CD14-positive monocyte (primary cell): ENCODE measurements at regions not wholly inside any gene's neighbourhood (a gene's known extent, or its start where the extent isn't known, plus 50 kb on each side); places are given as distances from the start of the nearest gene placed in this dataset.

ENCODE experiments used
- DNase-seq, 3 donors: peaks; one replicate each; pipeline ENCODE4 v3.0.0-alpha.2; 2011 to 2022
- H2AFZ ChIP-seq: 2 replicates; pipeline ENCODE4 v1.6.0; 2012; ENCODE audit warnings: mild to moderate bottlenecking, low read depth, low read length, inconsistent platforms; ENCODE audit not compliant: insufficient read depth, poor library complexity, severe bottlenecking
- H3K27ac ChIP-seq, 2 donors: 1 replicate in 1 of 2; 2 replicates in 1 of 2; pipeline ENCODE4 v1.5.1; 2012 to 2013; ENCODE audit warnings: low read length in 2 of 2, control low read depth in 1 of 2, inconsistent platforms in 1 of 2, low read depth in 1 of 2, mild to moderate bottlenecking in 1 of 2
- H3K27me3 ChIP-seq, 2 donors: one replicate each; pipeline versions ENCODE4 v1.6.0 to v1.6.1; 2011 to 2013; ENCODE audit warnings: low read length in 2 of 2; ENCODE audit not compliant: control insufficient read depth in 2 of 2, insufficient read depth in 2 of 2
- H3K36me3 ChIP-seq, 2 donors: replicated peaks in 1 of 2; 1 replicate in 1 of 2; 2 replicates in 1 of 2; pipeline versions ENCODE4 v1.5.1 to v1.6.1; 2012 to 2013; ENCODE audit warnings: low read length in 2 of 2, control low read depth in 1 of 2, inconsistent platforms in 1 of 2, mild to moderate bottlenecking in 1 of 2; ENCODE audit not compliant: insufficient read depth in 2 of 2, control insufficient read depth in 1 of 2
- H3K4me1 ChIP-seq, 2 donors: 1 replicate in 1 of 2; 2 replicates in 1 of 2; pipeline versions ENCODE4 v1.5.1 to v1.6.1; 2012 to 2013; ENCODE audit warnings: low read length in 2 of 2, control low read depth in 1 of 2, inconsistent platforms in 1 of 2, mild to moderate bottlenecking in 1 of 2, moderate library complexity in 1 of 2; ENCODE audit not compliant: insufficient read depth in 2 of 2, control insufficient read depth in 1 of 2
- H3K4me2 ChIP-seq: replicated peaks from 2 replicates; pipeline ENCODE3; 2012; ENCODE audit warnings: low read length, moderate library complexity, mild to moderate bottlenecking; ENCODE audit not compliant: poor library complexity, severe bottlenecking; ENCODE audit errors: extremely low read depth
- H3K4me3 ChIP-seq, 3 experiments: fragments of 200-600 bp in 1 of 3; sonication (generic) in 1 of 3; replicated peaks in 1 of 3; 1 replicate in 2 of 3; 2 replicates in 1 of 3; pipeline ENCODE4 v1.5.1; 2011 to 2013; ENCODE audit warnings: low read length in 3 of 3, mild to moderate bottlenecking in 3 of 3, control low read depth in 2 of 3, low read depth in 2 of 3, inconsistent platforms in 1 of 3, moderate library complexity in 1 of 3
- H3K79me2 ChIP-seq: 2 replicates; pipeline ENCODE4 v1.6.0; 2012; ENCODE audit warnings: mild to moderate bottlenecking, control low read depth, inconsistent platforms, low read length, moderate library complexity; ENCODE audit not compliant: insufficient read depth
- H3K9ac ChIP-seq: 2 replicates; pipeline ENCODE4 v1.6.0; 2017; ENCODE audit warnings: low read length, mild to moderate bottlenecking; ENCODE audit not compliant: insufficient read depth, poor library complexity, severe bottlenecking
- H3K9me3 ChIP-seq, 2 donors: replicated peaks in 1 of 2; 1 replicate in 1 of 2; 2 replicates in 1 of 2; pipeline versions ENCODE4 v1.5.1 to v1.6.1; 2012 to 2013; ENCODE audit warnings: low read length in 2 of 2, control low read depth in 1 of 2; ENCODE audit not compliant: control insufficient read depth in 1 of 2, insufficient read depth in 1 of 2
- H4K20me1 ChIP-seq: 2 replicates; pipeline ENCODE4 v1.6.0; 2012; ENCODE audit warnings: mild to moderate bottlenecking, low read length, control low read depth, moderate library complexity; ENCODE audit not compliant: insufficient read depth
- H3K27ac Mint-ChIP-seq, 7 donors: one replicate each; pipeline ENCODE4 v1.8.0; 2020; ENCODE audit warnings: mild to moderate bottlenecking in 7 of 7, mixed read lengths in 7 of 7, moderate library complexity in 6 of 7, inconsistent platforms in 2 of 7
- H3K27me3 Mint-ChIP-seq, 3 donors: one replicate each; pipeline ENCODE4 v1.8.0; 2021 to 2022; ENCODE audit warnings: low read depth in 3 of 3, mild to moderate bottlenecking in 3 of 3, mixed read lengths in 3 of 3, moderate library complexity in 3 of 3, inconsistent platforms in 1 of 3
- H3K36me3 Mint-ChIP-seq, 2 donors: one replicate each; pipeline ENCODE4 v1.8.0; 2020; ENCODE audit warnings: mixed read lengths in 2 of 2, inconsistent platforms in 1 of 2, mild to moderate bottlenecking in 1 of 2
- H3K4me1 Mint-ChIP-seq: one replicate; pipeline ENCODE4 v1.8.0; 2020; ENCODE audit warnings: mild to moderate bottlenecking, mixed read lengths
- H3K4me3 Mint-ChIP-seq, 2 donors: one replicate each; pipeline ENCODE4 v1.8.0; 2020; ENCODE audit warnings: mild to moderate bottlenecking in 2 of 2, mixed read lengths in 2 of 2, moderate library complexity in 1 of 2
- H3K9me3 Mint-ChIP-seq, 7 donors: one replicate each; pipeline ENCODE4 v1.8.0; 2020 to 2022; ENCODE audit warnings: mixed read lengths in 7 of 7, mild to moderate bottlenecking in 6 of 7, moderate library complexity in 6 of 7, inconsistent platforms in 2 of 7
- CTCF ChIP-seq: fragments of 200-600 bp; IDR thresholded peaks from one replicate; pipeline ENCODE4 v1.8.0; 2022; ENCODE audit warnings: antibody characterized with exemption, mild to moderate bottlenecking
- WGBS: methylation state at CpG from one replicate; pipeline ENCODE4 v1.1.5; 2013; ENCODE audit warnings: missing lambda C conversion rate; ENCODE audit not compliant: insufficient coverage; 5-methylcytosine and 5-hydroxymethylcytosine counted together
- intact Hi-C, 2 donors: fragments of 100-400 bp; cut with micrococcal nuclease; formaldehyde crosslinking; loops; one replicate each; pipeline versions ENCODE4 v1.15.0 to v1.15.1; 2023

- peaks cover 9 to 14% of the 10 kb centered on the region in 2 donors for H3K4me1 ChIP-seq
- no peak overlapping the region for H3K4me3 ChIP-seq
- no peaks in the 10 kb centered on the region for H3K36me3 Mint-ChIP-seq
- H3K9me3 Mint-ChIP-seq: peaks cover 0 to 4% (median 2%) of the 10 kb centered on the region in 7 donors
- 100% methylated on average over 3 of the region's 5 CpGs for WGBS
- peaks cover 0 to 2% (median 0%) of the 10 kb centered on the region in 3 donors for H3K27me3 Mint-ChIP-seq
- H4K20me1 ChIP-seq: no peaks in the 10 kb centered on the region
- no peak overlapping the region for H3K27ac ChIP-seq
- H3K27ac Mint-ChIP-seq: no peak overlapping the region
- DNase-seq: no peak
- H3K4me3 Mint-ChIP-seq: no peak overlapping the region
- TF ChIP-seq CTCF: no peak
- H2AFZ ChIP-seq: no peak overlapping the region
- no peaks in the 10 kb centered on the region for H3K36me3 ChIP-seq
- H3K27me3 ChIP-seq: no peaks in the 10 kb centered on the region
- intact Hi-C loops: no loop called here
- H3K79me2 ChIP-seq: no peaks in the 10 kb centered on the region
- no peak overlapping the region for H3K9ac ChIP-seq
- H3K9me3 ChIP-seq: no peaks in the 10 kb centered on the region
- H3K4me1 Mint-ChIP-seq: peaks cover 20% of the 10 kb centered on the region
- no peak overlapping the region for H3K4me2 ChIP-seq
These were observed 397.0 kb downstream of the ETS1 start for GRCh38 chr11:128190312-128190711.

- WGBS: no CpG with 5 or more reads among the region's 4 CpGs
- H3K9ac ChIP-seq: no peak overlapping the region
- TF ChIP-seq CTCF: no peak
- H3K4me1 Mint-ChIP-seq: peaks cover 15% of the 10 kb centered on the region
- peaks cover 0 to 2% (median 0%) of the 10 kb centered on the region in 3 donors for H3K27me3 Mint-ChIP-seq
- no peak for DNase-seq
- no peaks in the 10 kb centered on the region for H4K20me1 ChIP-seq
- no peaks in the 10 kb centered on the region for H3K36me3 ChIP-seq
- H3K4me3 Mint-ChIP-seq: no peak overlapping the region
- H3K4me3 ChIP-seq: no peak overlapping the region
- no peak overlapping the region for H2AFZ ChIP-seq
- no peaks in the 10 kb centered on the region for H3K27me3 ChIP-seq
- no peaks in the 10 kb centered on the region for H3K36me3 Mint-ChIP-seq
- no peak overlapping the region for H3K27ac ChIP-seq
- H3K4me1 ChIP-seq: peaks cover 5 to 9% of the 10 kb centered on the region in 2 donors
- H3K9me3 ChIP-seq: peaks cover 3 to 4% of the 10 kb centered on the region in 2 donors
- no peak overlapping the region for H3K4me2 ChIP-seq
- peaks cover 3 to 6% (median 6%) of the 10 kb centered on the region in 7 donors for H3K9me3 Mint-ChIP-seq
- intact Hi-C loops: no loop called here
- no peaks in the 10 kb centered on the region for H3K79me2 ChIP-seq
- no peak overlapping the region for H3K27ac Mint-ChIP-seq
These were observed 397.5 kb downstream of the ETS1 start for GRCh38 chr11:128189823-128190222.
